Body of pancreas (tissue), 4 donors: ENCODE measurements at regions not wholly inside any gene's neighbourhood (a gene's known extent, or its start where the extent isn't known, plus 50 kb on each side); places are given as distances from the start of the nearest gene placed in this dataset.

Experiments
- ATAC-seq: fragments of 150-250 bp; one replicate; pipeline ENCODE4 v1.9.1; 2016
- DNase-seq, 4 donors: peaks; one replicate each; pipeline ENCODE4 v3.0.0-alpha.2; 2019
- H3K27ac ChIP-seq, 4 donors: fragments of 200-600 bp; sonication (generic); 1 replicate in 3 of 4; 2 replicates in 1 of 4; pipeline versions ENCODE4 v1.5.1 to v1.6.1; 2016 to 2019; ENCODE audit warnings: mild to moderate bottlenecking in 1 of 4, mixed read lengths in 1 of 4, moderate library complexity in 1 of 4
- H3K27me3 ChIP-seq, 2 donors: fragments of 200-600 bp; sonication (generic); one replicate each; pipeline ENCODE4 v1.6.0; 2016; ENCODE audit warnings: mild to moderate bottlenecking in 1 of 2
- H3K36me3 ChIP-seq, 2 donors: fragments of 200-600 bp; sonication (generic); replicated peaks in 1 of 2; 2 replicates each; pipeline ENCODE4 v1.5.1; 2016; ENCODE audit warnings: low read depth in 2 of 2; ENCODE audit not compliant: insufficient read depth in 1 of 2
- H3K4me1 ChIP-seq: fragments of 200-600 bp; sonication (generic); one replicate; pipeline ENCODE4 v1.6.0; 2016
- H3K4me3 ChIP-seq, 2 donors: fragments of 200-600 bp; sonication (generic); 1 replicate in 1 of 2; 2 replicates in 1 of 2; pipeline ENCODE4 v1.5.1; 2016 to 2019
- H3K9me3 ChIP-seq, 3 donors: fragments of 200-600 bp; sonication (generic); 1 replicate in 2 of 3; 2 replicates in 1 of 3; pipeline ENCODE4 v1.5.1; 2016
- CTCF ChIP-seq, 7 experiments: fragments of 450-650 bp in 4 of 7; fragments of 200-600 bp in 3 of 7; sonication (generic) in 3 of 7; IDR thresholded peaks; one replicate each; pipeline ENCODE4 v1.5.1; 2016 to 2019; ENCODE audit warnings: antibody characterized with exemption in 7 of 7
- POLR2A ChIP-seq, 3 donors: fragments of 450-650 bp; IDR thresholded peaks; one replicate each; pipeline ENCODE4 v1.6.1; 2016; ENCODE audit warnings: antibody characterized with exemption in 3 of 3, mild to moderate bottlenecking in 2 of 3
- WGBS, 2 donors: methylation state at CpG; one replicate each; pipeline ENCODE4 v1.1.5; 2017; 5-methylcytosine and 5-hydroxymethylcytosine counted together
- intact Hi-C: fragments of 100-400 bp; cut with DNase I; formaldehyde crosslinking; loops from one replicate; pipeline ENCODE4 v1.15.1; 2023

- H3K4me3 ChIP-seq, result no peak overlapping the region
- intact Hi-C loops, result loop anchor here (10.0 kb wide), 1 partner anchor 1082 kb away; no protein-coding TSS in a partner anchor
- no peaks in the 10 kb centered on the region for H3K36me3 ChIP-seq
- no peaks in the 10 kb centered on the region for H3K9me3 ChIP-seq
- H3K27ac ChIP-seq, result no peak overlapping the region
- DNase-seq (peak; percentile 38 to 69 (median 60)), ATAC-seq (peak; percentile 58)
- WGBS, 2 donors, result 15% methylated on average over 2 of the region's 2 CpGs
- H3K27me3 ChIP-seq, result no peaks in the 10 kb centered on the region
- TF ChIP-seq CTCF (IDR thresholded peaks at IDR 0.05), result peak; percentile 12 to 82 (median 54)
- TF ChIP-seq POLR2A (IDR thresholded peaks at IDR 0.05), result no peak
- no peaks in the 10 kb centered on the region for H3K4me1 ChIP-seq
These were observed 121.7 kb upstream of the DIPK2B start for GRCh38 chrX:45322382-45322781.

GRCh38 chrX:45320191-45320590, 119.5 kb upstream of the DIPK2B start:
- WGBS, 2 donors, result 23 to 67% methylated on average over 1 of the region's 1 CpG
- H3K4me1 ChIP-seq, result no peaks in the 10 kb centered on the region
- ATAC-seq, result no peak
- intact Hi-C loops, result loop anchor here (10.0 kb wide), 1 partner anchor 1085 kb away; no protein-coding TSS in a partner anchor
- no peaks in the 10 kb centered on the region for H3K9me3 ChIP-seq
- H3K36me3 ChIP-seq, result no peaks in the 10 kb centered on the region
- H3K27me3 ChIP-seq, result no peaks in the 10 kb centered on the region
- no peak for TF ChIP-seq CTCF (IDR thresholded peaks at IDR 0.05)
- TF ChIP-seq POLR2A (IDR thresholded peaks at IDR 0.05), result no peak
- no peak overlapping the region for H3K27ac ChIP-seq
- no peak for DNase-seq
- H3K4me3 ChIP-seq, result no peak overlapping the region

GRCh38 chrX:45309801-45310200, 109.1 kb upstream of the DIPK2B start:
- no peak for DNase-seq

GRCh38 chrX:45309096-45309495, 108.4 kb upstream of the DIPK2B start:
- DNase-seq, result no peak
- Histone ChIP-seq H3K27me3 (no peaks in the 10 kb centered on the region), H3K27ac (no peak overlapping the region), H3K36me3 (no peaks in the 10 kb centered on the region), H3K4me1 (no peaks in the 10 kb centered on the region), H3K4me3 (no peak overlapping the region), H3K9me3 (no peaks in the 10 kb centered on the region)
- no peak for ATAC-seq
- no peak for TF ChIP-seq POLR2A (IDR thresholded peaks at IDR 0.05)
- no peak for TF ChIP-seq CTCF (IDR thresholded peaks at IDR 0.05)
- WGBS, 2 donors, result 74 to 80% methylated on average over 4 of the region's 4 CpGs
- intact Hi-C loops, result no loop called here

More at GRCh38 chrX:45309801-45310200, 109.1 kb upstream of the DIPK2B start:
- WGBS, 2 donors, result 68 to 82% methylated on average over 1 of the region's 1 CpG
- intact Hi-C loops, result no loop called here
- no peaks in the 10 kb centered on the region for H3K9me3 ChIP-seq
- no peaks in the 10 kb centered on the region for H3K4me1 ChIP-seq
- H3K27me3 ChIP-seq, result no peaks in the 10 kb centered on the region
- no peak overlapping the region for H3K4me3 ChIP-seq
- H3K27ac ChIP-seq, result no peak overlapping the region
- TF ChIP-seq CTCF (IDR thresholded peaks at IDR 0.05), result no peak
- no peak for TF ChIP-seq POLR2A (IDR thresholded peaks at IDR 0.05)
- no peaks in the 10 kb centered on the region for H3K36me3 ChIP-seq
- ATAC-seq, result no peak

GRCh38 chrX:45306794-45307193, 106.1 kb upstream of the DIPK2B start:
- 67 to 77% methylated on average over 1 of the region's 1 CpG for WGBS, 2 donors
- H3K9me3 ChIP-seq, result no peaks in the 10 kb centered on the region
- no peak overlapping the region for H3K27ac ChIP-seq
- ATAC-seq (no peak), DNase-seq (no peak)
- H3K27me3 ChIP-seq, result no peaks in the 10 kb centered on the region
- no peak for TF ChIP-seq POLR2A (IDR thresholded peaks at IDR 0.05)
- TF ChIP-seq CTCF (IDR thresholded peaks at IDR 0.05), result no peak
- H3K36me3 ChIP-seq, result no peaks in the 10 kb centered on the region
- intact Hi-C loops, result no loop called here
- H3K4me3 ChIP-seq, result no peak overlapping the region
- H3K4me1 ChIP-seq, result no peaks in the 10 kb centered on the region
